GM23338 (cell line): ENCODE measurements at regions not wholly inside any gene's neighbourhood (a gene's known extent, or its start where the extent isn't known, plus 50 kb on each side); places are given as distances from the start of the nearest gene placed in this dataset.

Source experiments
- ATAC-seq: fragments of 200-7000 bp; cut with Tn5 transposase; 3 replicates; pipeline ENCODE4 v1.9.1; 2020
- DNase-seq: peaks from one replicate; pipeline ENCODE4 v3.0.0-alpha.2; 2015; ENCODE audit warnings: low spot score
- H2AFZ ChIP-seq: fragments of 200-600 bp; sonication (generic); 2 replicates; pipeline ENCODE4 v1.8.0; 2016; ENCODE audit warnings: antibody characterized with exemption, mild to moderate bottlenecking, moderate library complexity
- H3F3A ChIP-seq: fragments of 200-600 bp; sonication (generic); replicated peaks from 2 replicates; pipeline ENCODE4 v1.8.0; 2017; ENCODE audit warnings: antibody characterized with exemption, mixed run types, low read depth
- H3K27ac ChIP-seq: fragments of 200-600 bp; sonication (generic); 2 replicates; pipeline ENCODE4 v1.6.1; 2016; ENCODE audit warnings: low read depth
- H3K27me3 ChIP-seq: fragments of 200-600 bp; sonication (generic); 2 replicates; pipeline ENCODE4 v1.8.0; 2016; ENCODE audit warnings: mild to moderate bottlenecking, mixed run types, moderate library complexity; ENCODE audit not compliant: insufficient read depth
- H3K36me3 ChIP-seq: fragments of 200-600 bp; sonication (generic); 2 replicates; pipeline ENCODE4 v1.8.0; 2016; ENCODE audit warnings: mild to moderate bottlenecking; ENCODE audit not compliant: insufficient read depth
- H3K4me1 ChIP-seq: fragments of 200-600 bp; sonication (generic); 2 replicates; pipeline ENCODE4 v1.8.0; 2016; ENCODE audit warnings: mild to moderate bottlenecking, moderate library complexity; ENCODE audit not compliant: insufficient read depth
- H3K4me2 ChIP-seq: fragments of 200-600 bp; sonication (generic); 2 replicates; pipeline ENCODE4 v1.7.1; 2017; ENCODE audit warnings: mixed run types
- H3K4me3 ChIP-seq: fragments of 200-600 bp; sonication (generic); 2 replicates; pipeline ENCODE4 v1.6.1; 2016; ENCODE audit warnings: mixed run types
- H3K79me2 ChIP-seq: fragments of 200-600 bp; sonication (generic); replicated peaks from 2 replicates; pipeline ENCODE4 v1.8.0; 2017; ENCODE audit warnings: mild to moderate bottlenecking; ENCODE audit not compliant: insufficient read depth
- H3K9me2 ChIP-seq: fragments of 200-600 bp; sonication (generic); 2 replicates; pipeline ENCODE4 v1.8.0; 2017; ENCODE audit not compliant: insufficient read depth
- H4K20me1 ChIP-seq: fragments of 200-600 bp; sonication (generic); replicated peaks from 2 replicates; pipeline ENCODE4 v1.8.0; 2017; ENCODE audit warnings: mild to moderate bottlenecking; ENCODE audit not compliant: insufficient read depth
- H3K27ac Mint-ChIP-seq: 2 replicates; pipeline ENCODE4 v1.8.0; 2020; ENCODE audit warnings: inconsistent platforms, mild to moderate bottlenecking, moderate library complexity, mixed read lengths
- H3K27me3 Mint-ChIP-seq: 3 replicates; pipeline ENCODE4 v1.8.0; 2022; ENCODE audit warnings: low read depth, mild to moderate bottlenecking, moderate library complexity, mixed read lengths, inconsistent platforms; ENCODE audit not compliant: insufficient read depth, poor library complexity
- H3K36me3 Mint-ChIP-seq: 3 replicates; pipeline ENCODE4 v1.8.0; 2021; ENCODE audit warnings: low read depth, mild to moderate bottlenecking, inconsistent platforms, moderate library complexity, mixed read lengths
- H3K4me1 Mint-ChIP-seq: 3 replicates; pipeline ENCODE4 v1.8.0; 2020; ENCODE audit warnings: mild to moderate bottlenecking, inconsistent platforms, mixed read lengths
- H3K4me3 Mint-ChIP-seq: 3 replicates; pipeline ENCODE4 v1.8.0; 2021; ENCODE audit warnings: moderate library complexity, mild to moderate bottlenecking, inconsistent platforms, mixed read lengths
- H3K9me3 Mint-ChIP-seq: 3 replicates; pipeline ENCODE4 v1.8.0; 2020; ENCODE audit warnings: moderate library complexity, mild to moderate bottlenecking, inconsistent platforms, mixed read lengths
- CREB1 ChIP-seq: fragments of 250-450 bp; sonication (Bioruptor Pico); IDR thresholded peaks from 2 replicates; pipeline ENCODE4 v1.5.0; 2020; ENCODE audit warnings: low read depth, mild to moderate bottlenecking, moderate library complexity
- EZH2 ChIP-seq: fragments of 200-600 bp; sonication (generic); IDR thresholded peaks from one replicate; pipeline ENCODE4 v1.8.0; 2017; ENCODE audit warnings: antibody characterized with exemption, mild to moderate bottlenecking, low read depth; ENCODE audit not compliant: unreplicated experiment
- EZH2phosphoT487 ChIP-seq: fragments of 200-600 bp; sonication (generic); IDR thresholded peaks from one replicate; pipeline ENCODE4 v1.8.1; 2018; ENCODE audit warnings: antibody characterized with exemption; ENCODE audit not compliant: unreplicated experiment
- JUNB ChIP-seq: IDR thresholded peaks from one replicate; pipeline ENCODE4 v1.6.1; 2016; ENCODE audit warnings: antibody characterized with exemption; ENCODE audit not compliant: unreplicated experiment
- NANOG ChIP-seq: IDR thresholded peaks from 2 replicates; pipeline ENCODE4 v1.6.1; 2016; ENCODE audit warnings: antibody characterized with exemption, borderline replicate concordance
- POLR2AphosphoS5 ChIP-seq: IDR thresholded peaks from 2 replicates; pipeline ENCODE4 v1.6.1; 2016; ENCODE audit warnings: antibody characterized with exemption, low read depth
- STAT1 ChIP-seq: IDR thresholded peaks from one replicate; pipeline ENCODE4 v1.6.1; 2016; ENCODE audit warnings: antibody characterized with exemption; ENCODE audit not compliant: unreplicated experiment
- ZNF114 ChIP-seq: fragments of 250-450 bp; sonication (Bioruptor Pico); IDR thresholded peaks from 2 replicates; pipeline ENCODE4 v1.5.0; 2020; ENCODE audit warnings: mild to moderate bottlenecking, moderate library complexity
- ZNF331 ChIP-seq: fragments of 250-450 bp; sonication (Bioruptor Pico); IDR thresholded peaks from 2 replicates; pipeline ENCODE4 v1.5.0; 2020; ENCODE audit warnings: low read depth, mild to moderate bottlenecking, moderate library complexity
- TF ChIP-seq, protein P1 (sequence below): IDR thresholded peaks from 2 replicates; pipeline ENCODE4 v1.6.1; 2016; ENCODE audit warnings: antibody characterized with exemption
- TF ChIP-seq, protein P2 (sequence below), 2 experiments: fragments of 200-600 bp in 1 of 2; sonication (generic) in 1 of 2; conservative IDR thresholded peaks; 2 replicates each; pipeline versions ENCODE4 v1.5.1 to v1.6.1; 2016 to 2017; ENCODE audit warnings: antibody characterized with exemption in 2 of 2, low read depth in 2 of 2, mild to moderate bottlenecking in 2 of 2, moderate library complexity in 1 of 2
- TF ChIP-seq, protein P3 (sequence below): fragments of 250-450 bp; sonication (Bioruptor Pico); IDR thresholded peaks from 2 replicates; pipeline ENCODE4 v1.5.0; 2020; ENCODE audit warnings: mild to moderate bottlenecking, moderate library complexity
- TF ChIP-seq, protein P4 (sequence below): IDR thresholded peaks from one replicate; pipeline ENCODE4 v1.6.1; 2018; ENCODE audit warnings: antibody characterized with exemption; ENCODE audit not compliant: unreplicated experiment

DNA sequence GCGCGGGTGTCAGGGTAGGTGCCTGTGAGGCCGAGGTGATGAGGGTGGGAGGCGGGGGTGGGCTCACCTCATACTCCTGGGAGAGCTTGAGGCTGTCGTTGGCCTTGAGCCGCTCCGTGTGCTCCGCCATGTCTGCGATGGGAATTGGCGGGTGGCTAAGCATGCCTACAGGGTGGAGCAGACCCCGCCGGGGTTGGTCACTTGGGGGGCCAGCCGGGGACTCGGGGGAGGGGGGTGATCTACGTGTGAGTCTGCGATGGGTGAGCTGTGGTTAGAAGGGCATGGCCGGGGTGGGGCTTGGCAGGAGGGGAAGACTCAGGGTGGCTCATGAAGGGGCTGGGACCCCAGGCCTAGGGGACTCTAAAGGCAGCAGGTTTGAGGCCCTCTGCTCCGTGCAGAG is 125.2 kb downstream of the PTPRS start:
- Histone ChIP-seq H3K4me2 (no peak overlapping the region), H3K36me3 (peaks cover 67% of the 10 kb centered on the region), H3F3A (peaks cover 5% of the 10 kb centered on the region; the same call in 1 of the 2 replicates), H3K79me2 (no peaks in the 10 kb centered on the region), H4K20me1 (peaks cover 7% of the 10 kb centered on the region), H2AFZ (no peak overlapping the region), H3K27me3 (no peaks in the 10 kb centered on the region), H3K27ac (no peak overlapping the region), H3K4me3 (no peak overlapping the region), H3K4me1 (no peaks in the 10 kb centered on the region), H3K9me2 (no peaks in the 10 kb centered on the region)
- ATAC-seq (no peak), DNase-seq (no peak)
- TF ChIP-seq CREB1 (no peak), NANOG (no peak), EZH2phosphoT487 (no peak), EZH2 (no peak), JUNB (no peak), ZNF331 (CRISPR knock-in tag) (no peak), POLR2AphosphoS5 (no peak), ZNF114 (CRISPR knock-in tag) (no peak), STAT1 (no peak)
- TF ChIP-seq, protein P1, sequence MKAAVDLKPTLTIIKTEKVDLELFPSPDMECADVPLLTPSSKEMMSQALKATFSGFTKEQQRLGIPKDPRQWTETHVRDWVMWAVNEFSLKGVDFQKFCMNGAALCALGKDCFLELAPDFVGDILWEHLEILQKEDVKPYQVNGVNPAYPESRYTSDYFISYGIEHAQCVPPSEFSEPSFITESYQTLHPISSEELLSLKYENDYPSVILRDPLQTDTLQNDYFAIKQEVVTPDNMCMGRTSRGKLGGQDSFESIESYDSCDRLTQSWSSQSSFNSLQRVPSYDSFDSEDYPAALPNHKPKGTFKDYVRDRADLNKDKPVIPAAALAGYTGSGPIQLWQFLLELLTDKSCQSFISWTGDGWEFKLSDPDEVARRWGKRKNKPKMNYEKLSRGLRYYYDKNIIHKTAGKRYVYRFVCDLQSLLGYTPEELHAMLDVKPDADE, result no peak
- TF ChIP-seq, protein P2, sequence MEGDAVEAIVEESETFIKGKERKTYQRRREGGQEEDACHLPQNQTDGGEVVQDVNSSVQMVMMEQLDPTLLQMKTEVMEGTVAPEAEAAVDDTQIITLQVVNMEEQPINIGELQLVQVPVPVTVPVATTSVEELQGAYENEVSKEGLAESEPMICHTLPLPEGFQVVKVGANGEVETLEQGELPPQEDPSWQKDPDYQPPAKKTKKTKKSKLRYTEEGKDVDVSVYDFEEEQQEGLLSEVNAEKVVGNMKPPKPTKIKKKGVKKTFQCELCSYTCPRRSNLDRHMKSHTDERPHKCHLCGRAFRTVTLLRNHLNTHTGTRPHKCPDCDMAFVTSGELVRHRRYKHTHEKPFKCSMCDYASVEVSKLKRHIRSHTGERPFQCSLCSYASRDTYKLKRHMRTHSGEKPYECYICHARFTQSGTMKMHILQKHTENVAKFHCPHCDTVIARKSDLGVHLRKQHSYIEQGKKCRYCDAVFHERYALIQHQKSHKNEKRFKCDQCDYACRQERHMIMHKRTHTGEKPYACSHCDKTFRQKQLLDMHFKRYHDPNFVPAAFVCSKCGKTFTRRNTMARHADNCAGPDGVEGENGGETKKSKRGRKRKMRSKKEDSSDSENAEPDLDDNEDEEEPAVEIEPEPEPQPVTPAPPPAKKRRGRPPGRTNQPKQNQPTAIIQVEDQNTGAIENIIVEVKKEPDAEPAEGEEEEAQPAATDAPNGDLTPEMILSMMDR (conservative IDR thresholded peaks at IDR 0.05; ENCODE audit: low read depth in 2 of 2), result no peak
- TF ChIP-seq, protein P3, sequence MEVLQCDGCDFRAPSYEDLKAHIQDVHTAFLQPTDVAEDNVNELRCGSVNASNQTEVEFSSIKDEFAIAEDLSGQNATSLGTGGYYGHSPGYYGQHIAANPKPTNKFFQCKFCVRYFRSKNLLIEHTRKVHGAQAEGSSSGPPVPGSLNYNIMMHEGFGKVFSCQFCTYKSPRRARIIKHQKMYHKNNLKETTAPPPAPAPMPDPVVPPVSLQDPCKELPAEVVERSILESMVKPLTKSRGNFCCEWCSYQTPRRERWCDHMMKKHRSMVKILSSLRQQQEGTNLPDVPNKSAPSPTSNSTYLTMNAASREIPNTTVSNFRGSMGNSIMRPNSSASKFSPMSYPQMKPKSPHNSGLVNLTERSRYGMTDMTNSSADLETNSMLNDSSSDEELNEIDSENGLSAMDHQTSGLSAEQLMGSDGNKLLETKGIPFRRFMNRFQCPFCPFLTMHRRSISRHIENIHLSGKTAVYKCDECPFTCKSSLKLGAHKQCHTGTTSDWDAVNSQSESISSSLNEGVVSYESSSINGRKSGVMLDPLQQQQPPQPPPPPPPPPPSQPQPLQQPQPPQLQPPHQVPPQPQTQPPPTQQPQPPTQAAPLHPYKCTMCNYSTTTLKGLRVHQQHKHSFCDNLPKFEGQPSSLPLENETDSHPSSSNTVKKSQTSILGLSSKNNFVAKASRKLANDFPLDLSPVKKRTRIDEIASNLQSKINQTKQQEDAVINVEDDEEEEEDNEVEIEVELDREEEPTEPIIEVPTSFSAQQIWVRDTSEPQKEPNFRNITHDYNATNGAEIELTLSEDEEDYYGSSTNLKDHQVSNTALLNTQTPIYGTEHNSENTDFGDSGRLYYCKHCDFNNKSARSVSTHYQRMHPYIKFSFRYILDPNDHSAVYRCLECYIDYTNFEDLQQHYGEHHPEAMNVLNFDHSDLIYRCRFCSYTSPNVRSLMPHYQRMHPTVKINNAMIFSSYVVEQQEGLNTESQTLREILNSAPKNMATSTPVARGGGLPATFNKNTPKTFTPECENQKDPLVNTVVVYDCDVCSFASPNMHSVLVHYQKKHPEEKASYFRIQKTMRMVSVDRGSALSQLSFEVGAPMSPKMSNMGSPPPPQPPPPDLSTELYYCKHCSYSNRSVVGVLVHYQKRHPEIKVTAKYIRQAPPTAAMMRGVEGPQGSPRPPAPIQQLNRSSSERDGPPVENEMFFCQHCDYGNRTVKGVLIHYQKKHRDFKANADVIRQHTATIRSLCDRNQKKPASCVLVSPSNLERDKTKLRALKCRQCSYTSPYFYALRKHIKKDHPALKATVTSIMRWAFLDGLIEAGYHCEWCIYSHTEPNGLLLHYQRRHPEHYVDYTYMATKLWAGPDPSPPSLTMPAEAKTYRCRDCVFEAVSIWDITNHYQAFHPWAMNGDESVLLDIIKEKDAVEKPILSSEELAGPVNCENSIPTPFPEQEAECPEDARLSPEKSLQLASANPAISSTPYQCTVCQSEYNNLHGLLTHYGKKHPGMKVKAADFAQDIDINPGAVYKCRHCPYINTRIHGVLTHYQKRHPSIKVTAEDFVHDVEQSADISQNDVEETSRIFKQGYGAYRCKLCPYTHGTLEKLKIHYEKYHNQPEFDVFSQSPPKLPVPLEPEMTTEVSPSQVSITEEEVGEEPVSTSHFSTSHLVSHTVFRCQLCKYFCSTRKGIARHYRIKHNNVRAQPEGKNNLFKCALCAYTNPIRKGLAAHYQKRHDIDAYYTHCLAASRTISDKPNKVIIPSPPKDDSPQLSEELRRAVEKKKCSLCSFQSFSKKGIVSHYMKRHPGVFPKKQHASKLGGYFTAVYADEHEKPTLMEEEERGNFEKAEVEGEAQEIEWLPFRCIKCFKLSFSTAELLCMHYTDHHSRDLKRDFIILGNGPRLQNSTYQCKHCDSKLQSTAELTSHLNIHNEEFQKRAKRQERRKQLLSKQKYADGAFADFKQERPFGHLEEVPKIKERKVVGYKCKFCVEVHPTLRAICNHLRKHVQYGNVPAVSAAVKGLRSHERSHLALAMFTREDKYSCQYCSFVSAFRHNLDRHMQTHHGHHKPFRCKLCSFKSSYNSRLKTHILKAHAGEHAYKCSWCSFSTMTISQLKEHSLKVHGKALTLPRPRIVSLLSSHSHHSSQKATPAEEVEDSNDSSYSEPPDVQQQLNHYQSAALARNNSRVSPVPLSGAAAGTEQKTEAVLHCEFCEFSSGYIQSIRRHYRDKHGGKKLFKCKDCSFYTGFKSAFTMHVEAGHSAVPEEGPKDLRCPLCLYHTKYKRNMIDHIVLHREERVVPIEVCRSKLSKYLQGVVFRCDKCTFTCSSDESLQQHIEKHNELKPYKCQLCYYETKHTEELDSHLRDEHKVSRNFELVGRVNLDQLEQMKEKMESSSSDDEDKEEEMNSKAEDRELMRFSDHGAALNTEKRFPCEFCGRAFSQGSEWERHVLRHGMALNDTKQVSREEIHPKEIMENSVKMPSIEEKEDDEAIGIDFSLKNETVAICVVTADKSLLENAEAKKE (CRISPR knock-in tag), result no peak
- TF ChIP-seq, protein P4, sequence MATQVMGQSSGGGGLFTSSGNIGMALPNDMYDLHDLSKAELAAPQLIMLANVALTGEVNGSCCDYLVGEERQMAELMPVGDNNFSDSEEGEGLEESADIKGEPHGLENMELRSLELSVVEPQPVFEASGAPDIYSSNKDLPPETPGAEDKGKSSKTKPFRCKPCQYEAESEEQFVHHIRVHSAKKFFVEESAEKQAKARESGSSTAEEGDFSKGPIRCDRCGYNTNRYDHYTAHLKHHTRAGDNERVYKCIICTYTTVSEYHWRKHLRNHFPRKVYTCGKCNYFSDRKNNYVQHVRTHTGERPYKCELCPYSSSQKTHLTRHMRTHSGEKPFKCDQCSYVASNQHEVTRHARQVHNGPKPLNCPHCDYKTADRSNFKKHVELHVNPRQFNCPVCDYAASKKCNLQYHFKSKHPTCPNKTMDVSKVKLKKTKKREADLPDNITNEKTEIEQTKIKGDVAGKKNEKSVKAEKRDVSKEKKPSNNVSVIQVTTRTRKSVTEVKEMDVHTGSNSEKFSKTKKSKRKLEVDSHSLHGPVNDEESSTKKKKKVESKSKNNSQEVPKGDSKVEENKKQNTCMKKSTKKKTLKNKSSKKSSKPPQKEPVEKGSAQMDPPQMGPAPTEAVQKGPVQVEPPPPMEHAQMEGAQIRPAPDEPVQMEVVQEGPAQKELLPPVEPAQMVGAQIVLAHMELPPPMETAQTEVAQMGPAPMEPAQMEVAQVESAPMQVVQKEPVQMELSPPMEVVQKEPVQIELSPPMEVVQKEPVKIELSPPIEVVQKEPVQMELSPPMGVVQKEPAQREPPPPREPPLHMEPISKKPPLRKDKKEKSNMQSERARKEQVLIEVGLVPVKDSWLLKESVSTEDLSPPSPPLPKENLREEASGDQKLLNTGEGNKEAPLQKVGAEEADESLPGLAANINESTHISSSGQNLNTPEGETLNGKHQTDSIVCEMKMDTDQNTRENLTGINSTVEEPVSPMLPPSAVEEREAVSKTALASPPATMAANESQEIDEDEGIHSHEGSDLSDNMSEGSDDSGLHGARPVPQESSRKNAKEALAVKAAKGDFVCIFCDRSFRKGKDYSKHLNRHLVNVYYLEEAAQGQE, result no peak
- peaks cover 12% of the 10 kb centered on the region for H3K27me3 Mint-ChIP-seq
- H3K27ac Mint-ChIP-seq, result peak overlapping the region; percentile 70; the same call in 1 of the 2 replicates
- peaks cover 47% of the 10 kb centered on the region for H3K36me3 Mint-ChIP-seq
- H3K9me3 Mint-ChIP-seq, result peaks cover 7% of the 10 kb centered on the region
- no peaks in the 10 kb centered on the region for H3K4me1 Mint-ChIP-seq
- H3K4me3 Mint-ChIP-seq, result no peak overlapping the region
